CD14-positive monocyte (primary cell): ENCODE measurements at regions not wholly inside any gene's neighbourhood (a gene's known extent, or its start where the extent isn't known, plus 50 kb on each side); places are given as distances from the start of the nearest gene placed in this dataset.

Source experiments
- DNase-seq, 3 donors: peaks; one replicate each; pipeline ENCODE4 v3.0.0-alpha.2; 2011 to 2022
- H2AFZ ChIP-seq: 2 replicates; pipeline ENCODE4 v1.6.0; 2012; ENCODE audit warnings: mild to moderate bottlenecking, low read depth, low read length, inconsistent platforms; ENCODE audit not compliant: insufficient read depth, poor library complexity, severe bottlenecking
- H3K27ac ChIP-seq, 2 donors: 1 replicate in 1 of 2; 2 replicates in 1 of 2; pipeline ENCODE4 v1.5.1; 2012 to 2013; ENCODE audit warnings: low read length in 2 of 2, control low read depth in 1 of 2, inconsistent platforms in 1 of 2, low read depth in 1 of 2, mild to moderate bottlenecking in 1 of 2
- H3K27me3 ChIP-seq, 2 donors: one replicate each; pipeline versions ENCODE4 v1.6.0 to v1.6.1; 2011 to 2013; ENCODE audit warnings: low read length in 2 of 2; ENCODE audit not compliant: control insufficient read depth in 2 of 2, insufficient read depth in 2 of 2
- H3K36me3 ChIP-seq, 2 donors: replicated peaks in 1 of 2; 1 replicate in 1 of 2; 2 replicates in 1 of 2; pipeline versions ENCODE4 v1.5.1 to v1.6.1; 2012 to 2013; ENCODE audit warnings: low read length in 2 of 2, control low read depth in 1 of 2, inconsistent platforms in 1 of 2, mild to moderate bottlenecking in 1 of 2; ENCODE audit not compliant: insufficient read depth in 2 of 2, control insufficient read depth in 1 of 2
- H3K4me1 ChIP-seq, 2 donors: 1 replicate in 1 of 2; 2 replicates in 1 of 2; pipeline versions ENCODE4 v1.5.1 to v1.6.1; 2012 to 2013; ENCODE audit warnings: low read length in 2 of 2, control low read depth in 1 of 2, inconsistent platforms in 1 of 2, mild to moderate bottlenecking in 1 of 2, moderate library complexity in 1 of 2; ENCODE audit not compliant: insufficient read depth in 2 of 2, control insufficient read depth in 1 of 2
- H3K4me2 ChIP-seq: replicated peaks from 2 replicates; pipeline ENCODE3; 2012; ENCODE audit warnings: low read length, moderate library complexity, mild to moderate bottlenecking; ENCODE audit not compliant: poor library complexity, severe bottlenecking; ENCODE audit errors: extremely low read depth
- H3K4me3 ChIP-seq, 3 experiments: fragments of 200-600 bp in 1 of 3; sonication (generic) in 1 of 3; replicated peaks in 1 of 3; 1 replicate in 2 of 3; 2 replicates in 1 of 3; pipeline ENCODE4 v1.5.1; 2011 to 2013; ENCODE audit warnings: low read length in 3 of 3, mild to moderate bottlenecking in 3 of 3, control low read depth in 2 of 3, low read depth in 2 of 3, inconsistent platforms in 1 of 3, moderate library complexity in 1 of 3
- H3K79me2 ChIP-seq: 2 replicates; pipeline ENCODE4 v1.6.0; 2012; ENCODE audit warnings: mild to moderate bottlenecking, control low read depth, inconsistent platforms, low read length, moderate library complexity; ENCODE audit not compliant: insufficient read depth
- H3K9ac ChIP-seq: 2 replicates; pipeline ENCODE4 v1.6.0; 2017; ENCODE audit warnings: low read length, mild to moderate bottlenecking; ENCODE audit not compliant: insufficient read depth, poor library complexity, severe bottlenecking
- H3K9me3 ChIP-seq, 2 donors: replicated peaks in 1 of 2; 1 replicate in 1 of 2; 2 replicates in 1 of 2; pipeline versions ENCODE4 v1.5.1 to v1.6.1; 2012 to 2013; ENCODE audit warnings: low read length in 2 of 2, control low read depth in 1 of 2; ENCODE audit not compliant: control insufficient read depth in 1 of 2, insufficient read depth in 1 of 2
- H4K20me1 ChIP-seq: 2 replicates; pipeline ENCODE4 v1.6.0; 2012; ENCODE audit warnings: mild to moderate bottlenecking, low read length, control low read depth, moderate library complexity; ENCODE audit not compliant: insufficient read depth
- H3K27ac Mint-ChIP-seq, 7 donors: one replicate each; pipeline ENCODE4 v1.8.0; 2020; ENCODE audit warnings: mild to moderate bottlenecking in 7 of 7, mixed read lengths in 7 of 7, moderate library complexity in 6 of 7, inconsistent platforms in 2 of 7
- H3K27me3 Mint-ChIP-seq, 3 donors: one replicate each; pipeline ENCODE4 v1.8.0; 2021 to 2022; ENCODE audit warnings: low read depth in 3 of 3, mild to moderate bottlenecking in 3 of 3, mixed read lengths in 3 of 3, moderate library complexity in 3 of 3, inconsistent platforms in 1 of 3
- H3K36me3 Mint-ChIP-seq, 2 donors: one replicate each; pipeline ENCODE4 v1.8.0; 2020; ENCODE audit warnings: mixed read lengths in 2 of 2, inconsistent platforms in 1 of 2, mild to moderate bottlenecking in 1 of 2
- H3K4me1 Mint-ChIP-seq: one replicate; pipeline ENCODE4 v1.8.0; 2020; ENCODE audit warnings: mild to moderate bottlenecking, mixed read lengths
- H3K4me3 Mint-ChIP-seq, 2 donors: one replicate each; pipeline ENCODE4 v1.8.0; 2020; ENCODE audit warnings: mild to moderate bottlenecking in 2 of 2, mixed read lengths in 2 of 2, moderate library complexity in 1 of 2
- H3K9me3 Mint-ChIP-seq, 7 donors: one replicate each; pipeline ENCODE4 v1.8.0; 2020 to 2022; ENCODE audit warnings: mixed read lengths in 7 of 7, mild to moderate bottlenecking in 6 of 7, moderate library complexity in 6 of 7, inconsistent platforms in 2 of 7
- WGBS: methylation state at CpG from one replicate; pipeline ENCODE4 v1.1.5; 2013; ENCODE audit warnings: missing lambda C conversion rate; ENCODE audit not compliant: insufficient coverage; 5-methylcytosine and 5-hydroxymethylcytosine counted together
- intact Hi-C, 2 donors: fragments of 100-400 bp; cut with micrococcal nuclease; formaldehyde crosslinking; loops; one replicate each; pipeline versions ENCODE4 v1.15.0 to v1.15.1; 2023
- TF ChIP-seq, protein P1 (sequence below): fragments of 200-600 bp; IDR thresholded peaks from one replicate; pipeline ENCODE4 v1.8.0; 2022; ENCODE audit warnings: antibody characterized with exemption, mild to moderate bottlenecking

DNA sequence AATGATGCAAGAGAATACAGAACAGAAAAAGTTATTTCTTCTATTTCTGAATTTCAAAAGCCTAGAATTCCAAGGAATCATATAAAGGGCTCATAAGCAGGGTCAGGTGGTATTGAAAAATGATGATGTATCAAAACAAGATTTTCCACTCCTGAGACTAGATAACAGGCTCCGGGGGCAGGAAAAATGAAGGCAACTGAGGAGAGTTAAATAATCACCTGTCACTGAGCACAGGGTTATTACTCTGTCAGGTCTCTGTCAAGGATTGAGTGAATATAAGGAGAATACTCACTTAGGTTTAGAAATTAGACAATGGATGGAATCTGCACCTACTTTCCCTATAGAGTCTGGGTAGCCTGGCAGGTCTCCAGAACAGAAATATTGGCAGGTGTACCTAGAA is 76.1 kb upstream of the KHDRBS2 start:
- WGBS = no CpG with 5 or more reads among the region's 1 CpG
- no peak overlapping the region for H3K4me3 Mint-ChIP-seq
- H3K27me3 ChIP-seq = no peaks in the 10 kb centered on the region
- no peak overlapping the region for H3K9ac ChIP-seq
- no peak for DNase-seq
- no peak overlapping the region for H2AFZ ChIP-seq
- no peaks in the 10 kb centered on the region for H3K36me3 ChIP-seq
- no peaks in the 10 kb centered on the region for H3K4me1 ChIP-seq
- H3K27ac ChIP-seq = no peak overlapping the region
- intact Hi-C loops = no loop called here
- no peak overlapping the region for H3K4me2 ChIP-seq
- no peaks in the 10 kb centered on the region for H3K36me3 Mint-ChIP-seq
- H3K4me1 Mint-ChIP-seq = peaks cover 4% of the 10 kb centered on the region
- no peaks in the 10 kb centered on the region for H3K27me3 Mint-ChIP-seq
- no peaks in the 10 kb centered on the region for H4K20me1 ChIP-seq
- no peak overlapping the region for H3K4me3 ChIP-seq
- TF ChIP-seq, protein P1, sequence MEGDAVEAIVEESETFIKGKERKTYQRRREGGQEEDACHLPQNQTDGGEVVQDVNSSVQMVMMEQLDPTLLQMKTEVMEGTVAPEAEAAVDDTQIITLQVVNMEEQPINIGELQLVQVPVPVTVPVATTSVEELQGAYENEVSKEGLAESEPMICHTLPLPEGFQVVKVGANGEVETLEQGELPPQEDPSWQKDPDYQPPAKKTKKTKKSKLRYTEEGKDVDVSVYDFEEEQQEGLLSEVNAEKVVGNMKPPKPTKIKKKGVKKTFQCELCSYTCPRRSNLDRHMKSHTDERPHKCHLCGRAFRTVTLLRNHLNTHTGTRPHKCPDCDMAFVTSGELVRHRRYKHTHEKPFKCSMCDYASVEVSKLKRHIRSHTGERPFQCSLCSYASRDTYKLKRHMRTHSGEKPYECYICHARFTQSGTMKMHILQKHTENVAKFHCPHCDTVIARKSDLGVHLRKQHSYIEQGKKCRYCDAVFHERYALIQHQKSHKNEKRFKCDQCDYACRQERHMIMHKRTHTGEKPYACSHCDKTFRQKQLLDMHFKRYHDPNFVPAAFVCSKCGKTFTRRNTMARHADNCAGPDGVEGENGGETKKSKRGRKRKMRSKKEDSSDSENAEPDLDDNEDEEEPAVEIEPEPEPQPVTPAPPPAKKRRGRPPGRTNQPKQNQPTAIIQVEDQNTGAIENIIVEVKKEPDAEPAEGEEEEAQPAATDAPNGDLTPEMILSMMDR = no peak
- H3K79me2 ChIP-seq = no peaks in the 10 kb centered on the region
- no peaks in the 10 kb centered on the region for H3K9me3 ChIP-seq
- no peak overlapping the region for H3K27ac Mint-ChIP-seq
- H3K9me3 Mint-ChIP-seq = peaks cover 0 to 3% (median 0%) of the 10 kb centered on the region in 7 donors

DNA sequence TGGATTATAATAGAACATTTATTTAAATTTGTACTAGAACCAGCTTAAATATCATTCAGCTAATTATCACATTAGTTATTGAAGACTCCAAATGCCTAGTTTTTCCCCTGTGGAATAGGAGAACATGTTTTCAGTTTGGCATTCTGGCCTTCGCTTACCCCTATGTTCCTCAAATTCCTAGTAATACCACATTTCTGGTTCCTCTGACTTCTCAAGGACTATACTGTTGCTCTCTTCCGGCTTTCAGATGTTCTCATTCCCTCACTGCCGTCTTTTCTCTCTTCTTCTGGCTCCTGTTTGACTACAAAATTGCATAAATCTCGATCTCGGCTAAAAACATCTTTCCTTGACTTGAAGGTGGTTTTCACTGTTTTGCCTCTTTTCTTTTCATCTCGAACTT is 71.8 kb upstream of the KHDRBS2 start:
- H3K36me3 ChIP-seq = no peaks in the 10 kb centered on the region
- Mint-ChIP-seq H3K4me1 (peaks cover 4% of the 10 kb centered on the region), H3K36me3 (no peaks in the 10 kb centered on the region), H3K9me3 (peaks cover 0 to 2% (median 0%) of the 10 kb centered on the region in 7 donors), H3K27ac (peak overlapping the region in 1 of 7 donors; percentile 26), H3K27me3 (peaks cover 0 to 2% (median 0%) of the 10 kb centered on the region in 3 donors), H3K4me3 (peak overlapping the region in 1 of 2 donors; percentile 54)
- H2AFZ ChIP-seq = no peak overlapping the region
- no peaks in the 10 kb centered on the region for H3K9me3 ChIP-seq
- peak overlapping the region; percentile 42 for H3K4me2 ChIP-seq
- H3K27ac ChIP-seq = no peak overlapping the region
- H3K27me3 ChIP-seq = no peaks in the 10 kb centered on the region
- H3K4me1 ChIP-seq = no peaks in the 10 kb centered on the region
- H4K20me1 ChIP-seq = no peaks in the 10 kb centered on the region
- peak overlapping the region in 1 of 3 experiments; percentile 23 for H3K4me3 ChIP-seq
- WGBS = 25% methylated on average over 1 of the region's 6 CpGs
- intact Hi-C loops = no loop called here
- H3K9ac ChIP-seq = no peak overlapping the region
- DNase-seq = no peak
- no peaks in the 10 kb centered on the region for H3K79me2 ChIP-seq
- TF ChIP-seq, protein P1 = no peak
